ENCODE measurements at regions not wholly inside any gene's neighbourhood (a gene's known extent, or its start where the extent isn't known, plus 50 kb on each side); places are given as distances from the start of the nearest gene placed in this dataset.

DNA sequence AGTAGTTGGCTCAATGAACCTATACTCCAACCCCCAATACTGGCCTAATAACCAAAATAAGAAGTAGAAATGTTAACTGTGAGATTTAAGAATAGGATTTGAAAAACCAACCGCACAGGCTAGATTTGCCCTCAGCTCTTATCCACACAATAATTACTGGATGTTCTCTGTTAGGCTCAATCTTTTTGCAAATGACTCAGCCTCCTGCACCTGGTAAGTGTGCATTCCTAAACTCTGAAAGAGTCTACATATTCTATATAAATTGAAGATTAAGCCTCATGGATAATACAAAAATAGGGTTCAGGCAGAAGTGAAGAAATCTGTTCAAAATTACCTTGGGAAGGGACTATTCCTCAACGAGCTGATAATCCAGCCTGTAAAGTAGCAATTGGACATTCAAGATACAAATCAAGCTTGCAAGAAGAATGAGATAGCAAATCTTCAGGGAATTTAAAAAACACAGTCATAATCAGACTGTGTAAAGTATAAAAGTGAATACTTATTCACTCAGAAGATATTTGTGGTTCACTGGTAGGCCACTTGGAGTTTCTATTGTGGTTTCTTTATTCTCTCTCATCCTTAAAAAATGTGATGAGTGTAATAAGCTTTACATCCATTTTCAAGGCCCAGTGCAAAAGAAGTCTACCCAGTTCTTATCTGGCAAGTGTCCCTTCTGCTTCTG lies 931.9 kb upstream of the SOX9 start:
- 89% methylated on average over 2 of the region's 2 CpGs for WGBS
- no peak for TF ChIP-seq YY1 (IDR thresholded peaks at IDR 0.05)
- TF ChIP-seq EGR1 (IDR thresholded peaks at IDR 0.05; ENCODE audit: low read depth in 2 of 2) = no peak
- TF ChIP-seq RXRA (IDR thresholded peaks at IDR 0.05) = no peak
- TF ChIP-seq FOXA2 (IDR thresholded peaks at IDR 0.05) = no peak
- TF ChIP-seq ATF3 (IDR thresholded peaks at IDR 0.05) = no peak
- TF ChIP-seq RAD21 (IDR thresholded peaks at IDR 0.05) = no peak
- TF ChIP-seq ZBTB33 (IDR thresholded peaks at IDR 0.05) = no peak
- TF ChIP-seq JUND (IDR thresholded peaks at IDR 0.05) = no peak
- no peak for TF ChIP-seq CTCF (IDR thresholded peaks at IDR 0.05; ENCODE audit: low read depth, low read length, missing input control)
- no peak for TF ChIP-seq TAF1 (conservative IDR thresholded peaks at IDR 0.05)
- no peak overlapping the region for H3K27ac ChIP-seq (ENCODE audit: low read depth in 1 of 2, low read length in 2 of 2)
- H3K9me3 ChIP-seq (ENCODE audit: control insufficient read depth in 4 of 4, low read length in 3 of 4) = no peaks in the 10 kb centered on the region
- no peak overlapping the region for H3K4me3 ChIP-seq (ENCODE audit: low read depth in 1 of 3, low read length in 3 of 3)
- H3K4me1 ChIP-seq (ENCODE audit: control insufficient read depth in 4 of 4, insufficient read depth in 4 of 4, low read length in 3 of 4) = no peaks in the 10 kb centered on the region
- H3K36me3 ChIP-seq (ENCODE audit: control insufficient read depth in 4 of 4, insufficient read depth in 3 of 4, low read depth in 1 of 4, low read length in 3 of 4) = no peaks in the 10 kb centered on the region
- DNase-seq (ENCODE audit: low spot score) = no peak
- H3K27me3 ChIP-seq (ENCODE audit: control insufficient read depth in 4 of 4, insufficient read depth in 4 of 4, low read length in 3 of 4) = no peaks in the 10 kb centered on the region
- no peak overlapping the region for H3K9ac ChIP-seq (ENCODE audit: low read depth in 1 of 2, low read length in 2 of 2)

DNA sequence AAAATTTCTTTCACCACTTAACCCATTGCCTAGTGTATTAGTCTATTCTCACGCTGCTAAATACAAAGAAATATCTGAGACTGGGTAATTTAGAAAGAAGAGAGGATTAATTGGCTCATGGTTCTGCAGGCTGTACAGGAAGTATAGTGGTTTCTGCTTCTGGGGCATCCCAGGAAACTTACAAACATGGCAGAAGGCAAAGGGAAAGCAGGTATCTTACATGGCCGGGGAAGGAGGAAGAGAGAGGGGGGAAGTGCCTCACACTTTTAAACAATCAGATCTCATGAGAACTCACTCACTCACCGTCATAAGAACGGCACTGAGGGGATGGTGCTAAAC lies 931.4 kb upstream of the SOX9 start:
- no peaks in the 10 kb centered on the region for H3K9me3 ChIP-seq (ENCODE audit: control insufficient read depth in 4 of 4, low read length in 3 of 4)
- H3K9ac ChIP-seq (ENCODE audit: low read depth in 1 of 2, low read length in 2 of 2) = no peak overlapping the region
- H3K4me3 ChIP-seq (ENCODE audit: low read depth in 1 of 3, low read length in 3 of 3) = no peak overlapping the region
- 91% methylated on average over 4 of the region's 4 CpGs for WGBS
- H3K4me1 ChIP-seq (ENCODE audit: control insufficient read depth in 4 of 4, insufficient read depth in 4 of 4, low read length in 3 of 4) = no peaks in the 10 kb centered on the region
- no peaks in the 10 kb centered on the region for H3K27me3 ChIP-seq (ENCODE audit: control insufficient read depth in 4 of 4, insufficient read depth in 4 of 4, low read length in 3 of 4)
- TF ChIP-seq FOXA2 (IDR thresholded peaks at IDR 0.05) (no peak), RXRA (IDR thresholded peaks at IDR 0.05) (no peak), SP1 (IDR thresholded peaks at IDR 0.05) (no peak), HNF4A (conservative IDR thresholded peaks at IDR 0.05) (no peak), FOXA1 (IDR thresholded peaks at IDR 0.05) (no peak), HNF4G (IDR thresholded peaks at IDR 0.05) (no peak), TAF1 (conservative IDR thresholded peaks at IDR 0.05) (no peak), CTCF (IDR thresholded peaks at IDR 0.05; ENCODE audit: low read depth, low read length, missing input control) (no peak), ZBTB33 (IDR thresholded peaks at IDR 0.05) (no peak), NR2F2 (IDR thresholded peaks at IDR 0.05) (no peak), EGR1 (IDR thresholded peaks at IDR 0.05; ENCODE audit: low read depth in 2 of 2) (no peak), YY1 (IDR thresholded peaks at IDR 0.05) (no peak), JUND (IDR thresholded peaks at IDR 0.05) (no peak)
- TF ChIP-seq, protein P1, sequence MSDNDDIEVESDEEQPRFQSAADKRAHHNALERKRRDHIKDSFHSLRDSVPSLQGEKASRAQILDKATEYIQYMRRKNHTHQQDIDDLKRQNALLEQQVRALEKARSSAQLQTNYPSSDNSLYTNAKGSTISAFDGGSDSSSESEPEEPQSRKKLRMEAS (IDR thresholded peaks at IDR 0.05) = no peak
- no peak for DNase-seq (ENCODE audit: low spot score)
- no peak overlapping the region for H3K27ac ChIP-seq (ENCODE audit: low read depth in 1 of 2, low read length in 2 of 2)
- H3K36me3 ChIP-seq (ENCODE audit: control insufficient read depth in 4 of 4, insufficient read depth in 3 of 4, low read depth in 1 of 4, low read length in 3 of 4) = no peaks in the 10 kb centered on the region

All from liver (tissue), 8 donors.